Esophagus muscularis mucosa (tissue), 3 donors: ENCODE measurements at regions not wholly inside any gene's neighbourhood (a gene's known extent, or its start where the extent isn't known, plus 50 kb on each side); places are given as distances from the start of the nearest gene placed in this dataset.

ENCODE experiments used
- CTCF ChIP-seq, 3 experiments: fragments of 200-600 bp in 2 of 3; fragments of 450-650 bp in 1 of 3; sonication (generic) in 2 of 3; IDR thresholded peaks; one replicate each; pipeline ENCODE4 v1.5.1; 2017 to 2019; ENCODE audit warnings: antibody characterized with exemption in 3 of 3, mild to moderate bottlenecking in 2 of 3, moderate library complexity in 1 of 3
- POLR2A ChIP-seq: fragments of 450-650 bp; IDR thresholded peaks from one replicate; pipeline ENCODE4 v1.6.1; 2017; ENCODE audit warnings: antibody characterized with exemption, moderate library complexity, mild to moderate bottlenecking, low read depth

- no peak for TF ChIP-seq CTCF (IDR thresholded peaks at IDR 0.05)
- TF ChIP-seq POLR2A: no peak
These were observed 1170.8 kb upstream of the PCDH7 start for GRCh38 chr4:29549342-29549741.
